ENCODE measurements at regions not wholly inside any gene's neighbourhood (a gene's known extent, or its start where the extent isn't known, plus 50 kb on each side); places are given as distances from the start of the nearest gene placed in this dataset.

DNA sequence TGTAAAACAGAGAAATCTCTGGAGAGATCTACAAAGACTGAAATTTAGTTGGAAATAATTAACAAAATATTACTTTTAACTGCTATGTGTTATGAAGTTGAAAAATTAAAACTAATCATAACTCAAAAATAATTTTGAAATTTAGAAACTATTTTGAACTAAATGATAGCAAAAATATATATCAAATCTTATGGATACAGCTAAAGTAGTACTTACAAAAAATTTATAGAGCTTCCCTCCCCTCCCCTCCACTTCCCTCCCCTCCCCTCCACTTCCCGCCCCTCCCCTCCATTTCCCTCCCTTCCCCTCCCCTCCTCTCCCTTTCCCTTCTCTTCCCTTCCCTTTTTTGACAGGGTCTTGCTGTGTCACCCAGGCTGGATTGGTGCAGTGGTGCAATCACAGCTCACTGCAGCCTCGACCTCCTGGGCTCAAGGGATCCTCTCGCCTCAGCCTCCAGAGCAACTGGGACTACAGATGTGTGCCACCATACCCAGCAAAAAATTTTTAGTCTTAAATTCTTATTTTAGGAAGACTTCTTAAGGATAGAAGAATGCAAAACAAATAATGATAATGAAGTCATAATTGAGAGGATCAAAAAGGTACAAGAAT lies 87.2 kb upstream of the RGS17 start:
- Histone ChIP-seq H3K36me3 (ENCODE audit: control insufficient read depth in 4 of 4, insufficient read depth in 3 of 4, low read depth in 1 of 4, low read length in 3 of 4) (no peaks in the 10 kb centered on the region), H3K27ac (ENCODE audit: low read depth in 1 of 2, low read length in 2 of 2) (no peak overlapping the region), H3K4me3 (ENCODE audit: low read depth in 1 of 3, low read length in 3 of 3) (no peak overlapping the region), H3K9ac (ENCODE audit: low read depth in 1 of 2, low read length in 2 of 2) (no peak overlapping the region), H3K27me3 (ENCODE audit: control insufficient read depth in 4 of 4, insufficient read depth in 4 of 4, low read length in 3 of 4) (peaks cover 0 to 8% (median 0%) of the 10 kb centered on the region in 4 donors), H3K4me1 (ENCODE audit: control insufficient read depth in 4 of 4, insufficient read depth in 4 of 4, low read length in 3 of 4) (no peaks in the 10 kb centered on the region), H3K9me3 (ENCODE audit: control insufficient read depth in 4 of 4, low read length in 3 of 4) (no peaks in the 10 kb centered on the region)
- TF ChIP-seq HNF4G (IDR thresholded peaks at IDR 0.05) (no peak), RAD21 (IDR thresholded peaks at IDR 0.05) (no peak), RXRA (IDR thresholded peaks at IDR 0.05) (no peak), GABPA (IDR thresholded peaks at IDR 0.05 in 1 of 2, conservative IDR thresholded peaks at IDR 0.05 in 1 of 2) (no peak)
- DNase-seq (ENCODE audit: low spot score) = no peak
- WGBS = 63% methylated on average over 3 of the region's 3 CpGs

DNA sequence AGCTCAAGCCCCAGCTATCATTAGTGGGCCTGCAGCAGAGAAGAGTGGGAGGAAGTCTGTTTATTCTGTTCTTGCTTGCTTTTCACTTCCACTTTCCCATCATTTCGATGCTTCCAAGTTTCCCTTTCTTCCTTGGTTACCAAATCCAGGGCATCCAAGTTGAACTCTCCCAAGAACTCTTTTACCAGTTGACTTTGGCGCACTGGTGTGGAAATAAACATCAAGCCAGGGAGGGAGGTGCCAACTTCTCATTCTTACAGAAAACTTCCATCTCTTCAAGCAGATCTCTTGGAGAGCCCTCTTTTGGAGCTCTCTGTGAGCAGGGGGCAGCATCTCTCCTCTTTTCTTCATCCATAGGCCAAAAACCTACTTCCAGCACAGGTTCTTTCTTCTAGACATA lies 85.7 kb upstream of the RGS17 start:
- Histone ChIP-seq H3K27ac (ENCODE audit: low read depth in 1 of 2, low read length in 2 of 2) (no peak overlapping the region), H3K4me3 (ENCODE audit: low read depth in 1 of 3, low read length in 3 of 3) (no peak overlapping the region), H3K9ac (ENCODE audit: low read depth in 1 of 2, low read length in 2 of 2) (no peak overlapping the region), H3K36me3 (ENCODE audit: control insufficient read depth in 4 of 4, insufficient read depth in 3 of 4, low read depth in 1 of 4, low read length in 3 of 4) (no peaks in the 10 kb centered on the region), H3K27me3 (ENCODE audit: control insufficient read depth in 4 of 4, insufficient read depth in 4 of 4, low read length in 3 of 4) (peaks cover 0 to 8% (median 0%) of the 10 kb centered on the region in 4 donors), H3K9me3 (ENCODE audit: control insufficient read depth in 4 of 4, low read length in 3 of 4) (no peaks in the 10 kb centered on the region), H3K4me1 (ENCODE audit: control insufficient read depth in 4 of 4, insufficient read depth in 4 of 4, low read length in 3 of 4) (no peaks in the 10 kb centered on the region)
- no peak for DNase-seq (ENCODE audit: low spot score)
- WGBS = 68% methylated on average over 2 of the region's 2 CpGs
- TF ChIP-seq, protein P1, sequence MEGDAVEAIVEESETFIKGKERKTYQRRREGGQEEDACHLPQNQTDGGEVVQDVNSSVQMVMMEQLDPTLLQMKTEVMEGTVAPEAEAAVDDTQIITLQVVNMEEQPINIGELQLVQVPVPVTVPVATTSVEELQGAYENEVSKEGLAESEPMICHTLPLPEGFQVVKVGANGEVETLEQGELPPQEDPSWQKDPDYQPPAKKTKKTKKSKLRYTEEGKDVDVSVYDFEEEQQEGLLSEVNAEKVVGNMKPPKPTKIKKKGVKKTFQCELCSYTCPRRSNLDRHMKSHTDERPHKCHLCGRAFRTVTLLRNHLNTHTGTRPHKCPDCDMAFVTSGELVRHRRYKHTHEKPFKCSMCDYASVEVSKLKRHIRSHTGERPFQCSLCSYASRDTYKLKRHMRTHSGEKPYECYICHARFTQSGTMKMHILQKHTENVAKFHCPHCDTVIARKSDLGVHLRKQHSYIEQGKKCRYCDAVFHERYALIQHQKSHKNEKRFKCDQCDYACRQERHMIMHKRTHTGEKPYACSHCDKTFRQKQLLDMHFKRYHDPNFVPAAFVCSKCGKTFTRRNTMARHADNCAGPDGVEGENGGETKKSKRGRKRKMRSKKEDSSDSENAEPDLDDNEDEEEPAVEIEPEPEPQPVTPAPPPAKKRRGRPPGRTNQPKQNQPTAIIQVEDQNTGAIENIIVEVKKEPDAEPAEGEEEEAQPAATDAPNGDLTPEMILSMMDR (IDR thresholded peaks at IDR 0.05; ENCODE audit: low read depth, low read length, missing input control) = no peak
- no peak for TF ChIP-seq HNF4G (IDR thresholded peaks at IDR 0.05)
- no peak for TF ChIP-seq RXRA (IDR thresholded peaks at IDR 0.05)
- no peak for TF ChIP-seq HNF4A (conservative IDR thresholded peaks at IDR 0.05)

- Histone ChIP-seq H3K4me3 (ENCODE audit: low read depth in 1 of 3, low read length in 3 of 3) (no peak overlapping the region), H3K9ac (ENCODE audit: low read depth in 1 of 2, low read length in 2 of 2) (no peak overlapping the region), H3K4me1 (ENCODE audit: control insufficient read depth in 4 of 4, insufficient read depth in 4 of 4, low read length in 3 of 4) (no peaks in the 10 kb centered on the region), H3K36me3 (ENCODE audit: control insufficient read depth in 4 of 4, insufficient read depth in 3 of 4, low read depth in 1 of 4, low read length in 3 of 4) (no peaks in the 10 kb centered on the region), H3K27ac (ENCODE audit: low read depth in 1 of 2, low read length in 2 of 2) (no peak overlapping the region), H3K9me3 (ENCODE audit: control insufficient read depth in 4 of 4, low read length in 3 of 4) (no peaks in the 10 kb centered on the region), H3K27me3 (ENCODE audit: control insufficient read depth in 4 of 4, insufficient read depth in 4 of 4, low read length in 3 of 4) (peaks cover 0 to 8% (median 0%) of the 10 kb centered on the region in 4 donors)
- DNase-seq (ENCODE audit: low spot score) = no peak
- WGBS = 59% methylated on average over 5 of the region's 5 CpGs
- TF ChIP-seq ZBTB33 (IDR thresholded peaks at IDR 0.05) = no peak
- no peak for TF ChIP-seq HNF4A (conservative IDR thresholded peaks at IDR 0.05)
- TF ChIP-seq NR2F2 (IDR thresholded peaks at IDR 0.05) = no peak
- no peak for TF ChIP-seq SP1 (IDR thresholded peaks at IDR 0.05)
- TF ChIP-seq GABPA (IDR thresholded peaks at IDR 0.05 in 1 of 2, conservative IDR thresholded peaks at IDR 0.05 in 1 of 2) = no peak
- no peak for TF ChIP-seq JUND (IDR thresholded peaks at IDR 0.05)
- no peak for TF ChIP-seq RAD21 (IDR thresholded peaks at IDR 0.05)
- no peak for TF ChIP-seq FOXA1 (IDR thresholded peaks at IDR 0.05)
- no peak for TF ChIP-seq TAF1 (conservative IDR thresholded peaks at IDR 0.05)
- no peak for TF ChIP-seq YY1 (IDR thresholded peaks at IDR 0.05)
These were observed 84.2 kb upstream of the RGS17 start for GRCh38 chr6:153215242-153215641.
